CD4-positive, alpha-beta T cell treated with Interleukin-4 for 1 hour (primary cell): ENCODE measurements at regions not wholly inside any gene's neighbourhood (a gene's known extent, or its start where the extent isn't known, plus 50 kb on each side); places are given as distances from the start of the nearest gene placed in this dataset.

Experiments used
- DNase-seq, 2 donors: peaks; one replicate each; pipeline ENCODE4 v3.0.0-alpha.2; 2020 to 2022

- DNase-seq: no peak
Measured at GRCh38 chr5:158175934-158176481, 317.1 kb upstream of the CLINT1 start.

- peak; percentile 32 to 57 for DNase-seq
Measured at GRCh38 chr5:158174918-158175851, 316.2 kb upstream of the CLINT1 start.

GRCh38 chr5:158174026-158174425 is 315.1 kb upstream of the CLINT1 start:
- DNase-seq: no peak

- no peak for DNase-seq
Measured at GRCh38 chr5:158172005-158172404, 313.1 kb upstream of the CLINT1 start.

DNA sequence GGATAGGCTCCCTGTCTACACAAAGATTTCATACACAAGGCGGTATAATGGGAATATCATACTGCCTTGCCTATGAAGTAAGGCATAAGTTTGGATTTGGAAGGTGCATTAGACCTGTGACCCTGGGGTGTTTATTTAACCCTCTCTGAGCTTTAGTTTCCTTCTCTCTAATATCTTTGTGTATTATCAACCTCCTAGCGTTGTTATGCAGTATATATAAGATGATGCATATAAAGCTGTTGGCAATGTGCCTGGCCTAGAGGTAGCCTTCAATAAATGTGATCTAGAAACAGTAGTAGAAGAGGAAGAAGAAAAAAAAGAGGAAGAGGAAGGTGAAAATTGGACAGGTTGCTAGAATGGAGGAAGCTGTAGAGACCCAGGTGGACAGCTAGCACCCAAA is 311.6 kb upstream of the CLINT1 start:
- no peak for DNase-seq

DNA sequence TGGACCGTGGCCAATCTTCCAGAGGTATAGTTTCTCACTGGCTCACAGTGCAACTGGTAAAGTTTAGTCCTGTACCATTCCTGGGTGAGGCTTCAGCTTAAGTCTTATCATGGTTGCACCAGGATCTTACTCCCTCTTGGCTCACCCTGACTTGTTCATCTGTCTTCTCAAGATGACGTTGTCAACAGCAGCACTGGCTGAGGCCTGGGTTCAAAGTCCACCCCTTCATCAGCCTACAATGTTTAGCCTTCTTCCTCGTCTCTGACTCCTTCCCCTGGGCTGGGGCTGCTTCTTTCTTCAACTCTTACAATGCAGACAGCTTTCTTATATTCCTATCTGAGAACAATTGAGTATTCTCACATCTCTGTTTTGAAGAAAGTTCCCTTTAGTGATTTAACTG is 311.1 kb upstream of the CLINT1 start:
- DNase-seq: no peak

GRCh38 chr5:158166424-158166823 is 307.5 kb upstream of the CLINT1 start:
- no peak for DNase-seq

DNA sequence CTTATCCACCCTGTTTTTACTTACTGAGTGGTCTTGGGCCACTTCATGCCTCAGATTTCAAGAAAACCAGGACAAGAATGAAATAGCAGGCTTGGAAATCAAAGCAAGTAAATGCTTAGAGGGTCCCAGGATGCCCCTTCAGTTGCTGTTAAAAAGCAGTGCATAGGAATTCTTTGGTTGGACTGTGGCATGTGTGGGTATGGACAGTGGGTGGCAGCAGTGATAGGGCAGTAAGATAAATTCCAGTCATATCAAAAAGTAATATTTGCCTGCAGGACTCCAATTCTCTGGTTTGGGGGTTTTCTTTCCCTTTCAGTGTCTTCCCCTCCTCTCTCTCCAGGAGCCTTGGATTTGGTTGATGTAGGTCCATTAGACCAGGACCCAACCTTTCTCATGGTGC is 306.7 kb upstream of the CLINT1 start:
- DNase-seq: no peak

- no peak for DNase-seq
Measured at GRCh38 chr5:158164296-158165047, 305.5 kb upstream of the CLINT1 start.

- DNase-seq: no peak
Measured at GRCh38 chr5:158163451-158164295, 304.7 kb upstream of the CLINT1 start.

DNA sequence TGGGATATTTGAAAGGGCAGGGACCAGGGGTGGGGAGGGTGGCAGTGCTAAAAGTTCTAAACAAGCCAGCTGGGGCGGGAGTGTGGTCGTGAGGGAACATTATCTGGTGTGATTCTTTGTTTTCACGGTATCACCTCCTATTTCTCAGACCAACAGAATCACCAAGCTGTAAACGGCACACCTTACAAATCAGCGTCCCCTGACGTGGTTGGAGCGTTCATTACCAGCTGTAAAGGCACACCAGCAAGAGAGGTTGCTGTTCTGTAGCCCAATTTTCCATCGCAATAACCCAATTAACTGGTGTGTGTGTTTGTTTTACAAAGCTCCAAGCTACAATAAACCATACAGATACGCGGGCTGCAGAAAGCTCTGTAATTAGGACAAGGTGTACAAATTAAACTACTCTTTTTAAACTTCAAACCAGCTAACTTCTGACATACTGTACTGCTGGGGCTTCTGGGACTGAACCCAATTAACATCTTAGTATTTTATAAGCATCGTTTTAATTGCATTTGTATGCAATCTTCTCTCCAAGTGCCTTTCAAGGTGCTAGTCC is 303.6 kb upstream of the CLINT1 start:
- DNase-seq: no peak

DNA sequence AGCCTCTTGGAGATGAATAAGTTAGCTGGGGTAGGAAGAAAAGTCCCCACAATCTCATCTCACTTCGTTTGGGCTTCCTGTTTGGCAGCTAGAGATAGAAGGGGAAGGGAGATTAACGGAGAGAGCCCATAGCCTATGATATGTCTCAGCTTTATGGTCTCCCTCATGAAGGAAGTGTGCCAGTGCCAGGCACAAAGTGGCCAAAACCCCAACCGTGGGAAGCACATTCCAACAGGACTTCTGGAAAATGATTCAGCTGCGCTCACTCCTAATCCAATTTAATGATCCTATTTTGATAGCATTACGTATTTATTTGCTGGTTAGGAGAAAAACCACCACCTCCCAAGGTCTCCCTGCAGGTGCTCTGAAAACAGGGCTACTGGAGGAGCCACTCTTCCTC is 303.1 kb upstream of the CLINT1 start:
- DNase-seq: no peak

- DNase-seq: no peak
Measured at GRCh38 chr5:158159621-158160020, 300.7 kb upstream of the CLINT1 start.

GRCh38 chr5:158155811-158156505 is 297.0 kb upstream of the CLINT1 start:
- no peak for DNase-seq

- no peak for DNase-seq
Measured at GRCh38 chr5:158155067-158155466, 296.1 kb upstream of the CLINT1 start.

DNA sequence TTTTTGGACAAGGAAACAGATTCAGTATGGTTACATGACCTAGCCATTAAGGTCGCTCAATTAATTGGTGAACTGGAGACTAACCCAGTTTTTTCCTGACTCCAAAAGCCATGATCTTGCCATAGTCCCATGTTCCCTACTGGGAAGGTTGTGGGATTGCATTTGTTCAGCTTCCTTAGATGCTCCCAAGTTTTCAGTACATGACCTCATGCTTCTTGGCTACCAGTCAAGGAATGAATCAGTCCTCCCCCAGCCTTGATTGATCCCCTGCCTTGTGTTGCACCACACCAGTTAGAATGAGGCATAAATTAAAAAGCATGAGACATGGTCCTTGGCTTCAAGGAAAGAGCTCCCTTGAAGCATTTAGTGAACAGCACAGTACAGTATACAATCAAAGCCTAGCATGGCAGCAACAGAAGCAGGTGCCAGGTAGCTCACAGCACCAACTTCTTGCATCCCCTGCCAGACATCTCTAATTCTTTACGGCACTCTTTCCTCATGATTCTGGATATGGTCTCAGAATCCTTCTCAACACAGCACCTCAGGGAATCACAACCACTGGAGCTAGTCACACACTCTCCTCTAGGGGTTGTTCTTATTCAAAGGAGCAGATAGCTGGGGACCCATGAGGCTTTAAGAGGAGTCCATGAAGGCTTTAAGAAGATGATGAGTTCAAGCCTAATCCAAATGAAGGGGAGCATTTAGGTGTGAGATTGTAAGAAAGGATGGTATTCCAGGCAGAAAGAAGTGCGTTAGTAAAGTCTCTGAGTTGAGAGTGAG is 295.5 kb upstream of the CLINT1 start:
- DNase-seq: no peak

DNA sequence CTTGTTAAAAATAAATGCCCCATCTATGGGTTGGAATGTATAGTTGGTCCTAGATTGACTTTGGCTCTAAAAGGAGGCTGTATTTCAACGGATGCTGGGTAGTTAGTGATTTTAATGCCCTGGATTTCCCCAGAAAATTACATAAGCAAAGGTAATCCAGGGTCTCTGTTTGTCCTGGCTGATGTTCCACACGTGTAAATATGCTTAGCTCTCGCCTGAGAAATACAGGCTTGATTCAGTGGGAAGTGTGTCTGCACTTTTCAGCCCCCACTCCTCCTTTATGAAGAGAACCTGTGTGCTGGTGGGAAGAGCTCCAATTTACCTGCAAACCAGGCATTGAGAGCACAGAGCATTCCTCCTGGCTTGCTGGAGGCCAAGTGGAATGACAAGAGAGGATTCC is 294.6 kb upstream of the CLINT1 start:
- DNase-seq: no peak

DNA sequence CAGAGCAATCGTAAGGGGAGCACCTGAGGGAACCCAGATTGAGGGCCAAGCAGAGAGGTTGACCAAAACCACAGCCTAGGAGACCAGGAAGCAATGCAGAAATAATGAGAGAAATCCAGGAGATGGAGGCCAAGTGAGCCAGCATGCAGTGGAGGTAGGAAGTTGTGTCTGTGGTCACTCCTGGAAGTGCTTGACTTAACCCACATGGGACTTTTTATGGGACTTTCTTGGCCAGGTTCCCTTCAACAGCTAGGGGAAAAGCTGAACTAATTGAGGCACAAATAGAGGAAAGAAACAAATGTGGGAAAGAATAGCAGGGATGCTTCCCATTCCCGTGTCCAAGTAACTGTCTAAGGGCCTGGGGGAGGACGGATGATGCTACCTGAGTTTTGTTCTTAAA is 293.2 kb upstream of the CLINT1 start:
- DNase-seq: no peak

GRCh38 chr5:158147227-158147626 is 288.3 kb upstream of the CLINT1 start:
- DNase-seq: no peak

DNA sequence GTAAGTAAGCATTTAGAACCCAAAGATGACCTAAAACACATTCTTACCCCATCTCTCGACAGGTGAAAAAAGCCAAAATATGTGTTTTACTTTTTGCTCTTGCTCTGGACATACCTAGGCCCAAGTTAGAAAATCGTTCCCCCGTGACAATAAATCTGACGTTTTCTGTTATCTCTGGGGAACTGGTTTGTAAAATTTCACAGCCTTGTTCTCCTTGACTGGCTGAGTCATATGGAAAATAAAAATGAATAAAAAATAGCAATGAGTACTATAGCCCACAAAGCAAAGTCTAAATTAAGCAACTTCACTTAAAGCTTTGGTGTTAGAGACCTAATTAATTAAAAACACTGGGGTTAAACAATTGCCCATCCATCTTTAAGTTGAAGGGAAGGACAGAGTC is 286.9 kb upstream of the CLINT1 start:
- no peak for DNase-seq

DNA sequence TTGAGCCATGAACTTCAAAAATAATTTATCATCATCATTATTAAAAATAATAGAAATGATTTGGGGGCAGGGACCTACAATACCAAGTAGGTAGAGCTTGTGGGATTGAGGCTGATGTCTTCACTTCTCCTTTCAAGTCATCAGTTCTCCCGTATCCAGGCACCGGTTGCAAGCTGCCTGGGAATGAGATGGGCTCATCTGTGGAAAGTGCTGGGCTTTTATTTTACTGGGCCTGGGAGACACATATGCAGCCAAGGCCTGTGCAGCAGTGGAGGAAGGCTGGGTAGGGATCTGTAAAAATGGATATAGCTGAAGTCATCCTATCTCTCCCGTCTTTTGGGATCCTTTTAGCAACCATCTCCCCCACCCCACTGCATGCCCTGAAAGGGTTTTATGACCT is 284.1 kb upstream of the CLINT1 start:
- no peak for DNase-seq
